ENCODE measurements at regions not wholly inside any gene's neighbourhood (a gene's known extent, or its start where the extent isn't known, plus 50 kb on each side); places are given as distances from the start of the nearest gene placed in this dataset.
"Not testable (repeated sequence)": the region's sequence is repeated elsewhere in the genome, so short reads cannot be mapped to it uniquely, and the experiment has no call there.

- no peak overlapping the region for H2AFZ ChIP-seq (ENCODE audit: low read length)
These were observed 1191.9 kb upstream of the SLC39A10 start for GRCh38 chr2:194464964-194465638.

GRCh38 chr2:194462883-194463282 lies 1194.1 kb upstream of the SLC39A10 start:
- not testable (repeated sequence) for H3K4me3 ChIP-seq (ENCODE audit: low read length); H3K4me2 ChIP-seq (ENCODE audit: low read depth, low read length); H3K79me2 ChIP-seq (ENCODE audit: low read length); H2AFZ ChIP-seq (ENCODE audit: low read length); H3K4me1 ChIP-seq (ENCODE audit: low read length); H3K9me3 ChIP-seq (replicated peaks; ENCODE audit: insufficient read depth, low read length); DNase-seq; H3K27ac ChIP-seq (ENCODE audit: low read length); H3K9me2 ChIP-seq (replicated peaks; ENCODE audit: insufficient read depth, low read length); H3K36me3 ChIP-seq (replicated peaks; ENCODE audit: insufficient read depth, low read length); H3K9ac ChIP-seq (ENCODE audit: low read length); H4K20me1 ChIP-seq (ENCODE audit: insufficient read depth, low read length); H3F3A ChIP-seq (ENCODE audit: insufficient read depth, low read length); H3K27me3 ChIP-seq (replicated peaks; ENCODE audit: insufficient read depth, low read length)

More at GRCh38 chr2:194464964-194465638, 1191.9 kb upstream of the SLC39A10 start:
- Histone ChIP-seq H3K9me3 (replicated peaks; ENCODE audit: insufficient read depth, low read length) (no peaks in the 10 kb centered on the region), H3K4me3 (ENCODE audit: low read length) (no peak overlapping the region), H3K36me3 (replicated peaks; ENCODE audit: insufficient read depth, low read length) (no peaks in the 10 kb centered on the region), H3K27me3 (replicated peaks; ENCODE audit: insufficient read depth, low read length) (no peaks in the 10 kb centered on the region), H4K20me1 (ENCODE audit: insufficient read depth, low read length) (no peaks in the 10 kb centered on the region), H3K27ac (ENCODE audit: low read length) (no peak overlapping the region), H3K9ac (ENCODE audit: low read length) (no peak overlapping the region), H3K9me2 (replicated peaks; ENCODE audit: insufficient read depth, low read length) (no peaks in the 10 kb centered on the region), H3K4me1 (ENCODE audit: low read length) (no peaks in the 10 kb centered on the region), H3K79me2 (ENCODE audit: low read length) (no peaks in the 10 kb centered on the region), H3F3A (ENCODE audit: insufficient read depth, low read length) (no peaks in the 10 kb centered on the region), H3K4me2 (ENCODE audit: low read depth, low read length) (no peak overlapping the region)
- no peak for DNase-seq
- TF ChIP-seq CTCF (IDR thresholded peaks at IDR 0.05; ENCODE audit: low read length) (no peak), EZH2phosphoT487 (IDR thresholded peaks at IDR 0.05; ENCODE audit: low read length) (no peak), EZH2 (optimal IDR thresholded peaks at IDR 0.05; ENCODE audit: low read depth, low read length) (no peak)

- H3K79me2 ChIP-seq (ENCODE audit: low read length), result no peaks in the 10 kb centered on the region
These were observed 1201.7 kb upstream of the SLC39A10 start for GRCh38 chr2:194455358-194455757.

More at GRCh38 chr2:194455358-194455757, 1201.7 kb upstream of the SLC39A10 start:
- no peak for DNase-seq
- H3K27ac ChIP-seq (ENCODE audit: low read length), result no peak overlapping the region
- no peak overlapping the region for H3K9ac ChIP-seq (ENCODE audit: low read length)
- H3K4me1 ChIP-seq (ENCODE audit: low read length), result no peaks in the 10 kb centered on the region
- H3F3A ChIP-seq (ENCODE audit: insufficient read depth, low read length), result no peaks in the 10 kb centered on the region
- no peaks in the 10 kb centered on the region for H4K20me1 ChIP-seq (ENCODE audit: insufficient read depth, low read length)
- H3K9me2 ChIP-seq (replicated peaks; ENCODE audit: insufficient read depth, low read length), result no peaks in the 10 kb centered on the region
- no peaks in the 10 kb centered on the region for H3K27me3 ChIP-seq (replicated peaks; ENCODE audit: insufficient read depth, low read length)
- no peak for TF ChIP-seq EZH2 (optimal IDR thresholded peaks at IDR 0.05; ENCODE audit: low read depth, low read length)
- TF ChIP-seq CTCF (IDR thresholded peaks at IDR 0.05; ENCODE audit: low read length), result no peak
- TF ChIP-seq EZH2phosphoT487 (IDR thresholded peaks at IDR 0.05; ENCODE audit: low read length), result no peak
- no peaks in the 10 kb centered on the region for H3K36me3 ChIP-seq (replicated peaks; ENCODE audit: insufficient read depth, low read length)
- no peaks in the 10 kb centered on the region for H3K9me3 ChIP-seq (replicated peaks; ENCODE audit: insufficient read depth, low read length)
- H3K4me2 ChIP-seq (ENCODE audit: low read depth, low read length), result no peak overlapping the region
- no peak overlapping the region for H2AFZ ChIP-seq (ENCODE audit: low read length)
- no peak overlapping the region for H3K4me3 ChIP-seq (ENCODE audit: low read length)
